Fibroblast of skin of right quadriceps (primary cell): ENCODE measurements at regions not wholly inside any gene's neighbourhood (a gene's known extent, or its start where the extent isn't known, plus 50 kb on each side); places are given as distances from the start of the nearest gene placed in this dataset.
A peak's percentile ranks its signal among the peaks of the same experiment; 100 is the strongest.

ENCODE experiments used
- DNase-seq: peaks from one replicate; pipeline ENCODE4 v3.0.0-alpha.2; 2013

- DNase-seq, result no peak
Measured at GRCh38 chr4:155616117-155616516, 50.5 kb upstream of the GUCY1A1 start.

GRCh38 chr4:155615081-155615887 lies 51.4 kb upstream of the GUCY1A1 start:
- no peak for DNase-seq

- peak; percentile 37 for DNase-seq
Measured at GRCh38 chr4:155614111-155614762, 52.4 kb upstream of the GUCY1A1 start.

GRCh38 chr4:155612074-155612473 lies 54.6 kb upstream of the GUCY1A1 start:
- DNase-seq, result no peak

- DNase-seq, result no peak
Measured at GRCh38 chr4:155611501-155611900, 55.1 kb upstream of the GUCY1A1 start.

- no peak for DNase-seq
Measured at GRCh38 chr4:155610143-155610542, 56.5 kb upstream of the GUCY1A1 start.

GRCh38 chr4:155609455-155610059 lies 57.1 kb upstream of the GUCY1A1 start:
- DNase-seq, result peak; percentile 69

- peak; percentile 32 for DNase-seq
Measured at GRCh38 chr4:155608225-155608885, 58.3 kb upstream of the GUCY1A1 start.

- no peak for DNase-seq
Measured at GRCh38 chr4:155607481-155607880, 59.2 kb upstream of the GUCY1A1 start.

- peak; percentile 95 for DNase-seq
Measured at GRCh38 chr4:155604718-155605626, 61.7 kb upstream of the GUCY1A1 start.

GRCh38 chr4:155603360-155603891 lies 63.2 kb upstream of the GUCY1A1 start:
- DNase-seq, result no peak

GRCh38 chr4:155602351-155603140 lies 64.1 kb upstream of the GUCY1A1 start:
- peak; percentile 73 for DNase-seq

GRCh38 chr4:155600244-155600643 lies 66.4 kb upstream of the GUCY1A1 start:
- peak; percentile 42 for DNase-seq

- no peak for DNase-seq
Measured at GRCh38 chr4:155599596-155599995, 67.1 kb upstream of the GUCY1A1 start.

GRCh38 chr4:155599085-155599484 lies 67.6 kb upstream of the GUCY1A1 start:
- DNase-seq, result peak; percentile 39

GRCh38 chr4:155597933-155598451 lies 68.7 kb upstream of the GUCY1A1 start:
- peak; percentile 80 for DNase-seq

GRCh38 chr4:155597281-155597680 lies 69.4 kb upstream of the GUCY1A1 start:
- DNase-seq, result no peak

GRCh38 chr4:155593793-155594192 lies 72.9 kb upstream of the GUCY1A1 start:
- no peak for DNase-seq

- no peak for DNase-seq
Measured at GRCh38 chr4:155592938-155593297, 73.7 kb upstream of the GUCY1A1 start.

GRCh38 chr4:155592179-155592937 lies 74.3 kb upstream of the GUCY1A1 start:
- peak; percentile 84 for DNase-seq
